BE2C (cell line): ENCODE measurements at regions not wholly inside any gene's neighbourhood (a gene's known extent, or its start where the extent isn't known, plus 50 kb on each side); places are given as distances from the start of the nearest gene placed in this dataset.

Source experiments
- DNase-seq: peaks from one replicate; pipeline ENCODE4 v3.0.0-alpha.2; 2020
- H3K27me3 ChIP-seq: fragments of 250-450 bp; sonication (Bioruptor Pico); 2 replicates; pipeline ENCODE4 v1.5.1; 2020; ENCODE audit warnings: mild to moderate bottlenecking
- H3K36me3 ChIP-seq: fragments of 250-450 bp; sonication (Bioruptor Pico); 2 replicates; pipeline ENCODE4 v1.5.1; 2020; ENCODE audit warnings: mild to moderate bottlenecking
- H3K4me1 ChIP-seq: fragments of 250-450 bp; sonication (Bioruptor Pico); 2 replicates; pipeline ENCODE4 v1.5.1; 2020
- H3K4me3 ChIP-seq: 2 replicates; pipeline ENCODE4 v1.5.1; 2011; ENCODE audit warnings: low read depth, low read length
- H3K9me3 ChIP-seq: fragments of 250-450 bp; sonication (Bioruptor Pico); 2 replicates; pipeline ENCODE4 v1.5.1; 2020
- CTCF ChIP-seq: IDR thresholded peaks from 2 replicates; pipeline ENCODE4 v1.5.1; 2012; ENCODE audit warnings: mild to moderate bottlenecking, low read depth, low read length

DNA sequence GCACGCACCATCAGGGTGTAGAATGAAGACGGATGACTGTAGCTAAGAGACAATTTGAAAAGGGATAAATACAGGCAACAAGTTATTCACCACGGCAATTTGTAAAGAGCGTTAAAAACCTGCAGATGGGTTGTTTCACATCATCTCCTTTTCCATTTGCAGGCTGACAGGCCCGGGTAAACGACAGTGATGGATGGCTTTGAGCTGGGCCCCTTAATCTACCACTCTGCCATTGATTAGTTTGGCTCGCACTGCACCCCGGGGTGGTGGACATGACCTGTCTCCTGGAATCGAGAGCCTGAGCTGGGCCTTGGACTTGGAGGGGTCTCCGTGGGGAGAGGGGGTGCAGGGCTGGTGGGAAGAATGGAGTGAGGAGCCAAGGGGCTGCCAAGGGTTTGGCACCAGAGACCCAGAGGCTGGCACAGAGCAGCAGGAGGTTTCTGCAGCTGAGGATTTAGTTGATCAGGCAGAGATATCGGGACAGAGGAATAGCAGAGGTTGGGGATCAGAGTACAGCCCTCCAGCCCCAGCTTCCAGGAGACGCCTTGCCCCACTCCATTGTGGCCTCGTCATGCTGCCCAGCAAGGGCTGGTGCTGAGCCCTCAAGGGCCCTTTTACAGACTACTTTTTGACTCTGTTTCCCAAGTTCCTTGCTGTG lies 110.6 kb upstream of the NECTIN1 start:
- Histone ChIP-seq H3K4me3 (no peak overlapping the region), H3K9me3 (no peaks in the 10 kb centered on the region), H3K27me3 (no peaks in the 10 kb centered on the region), H3K36me3 (no peaks in the 10 kb centered on the region), H3K4me1 (peaks cover 13% of the 10 kb centered on the region)
- no peak for DNase-seq
- no peak for TF ChIP-seq CTCF

DNA sequence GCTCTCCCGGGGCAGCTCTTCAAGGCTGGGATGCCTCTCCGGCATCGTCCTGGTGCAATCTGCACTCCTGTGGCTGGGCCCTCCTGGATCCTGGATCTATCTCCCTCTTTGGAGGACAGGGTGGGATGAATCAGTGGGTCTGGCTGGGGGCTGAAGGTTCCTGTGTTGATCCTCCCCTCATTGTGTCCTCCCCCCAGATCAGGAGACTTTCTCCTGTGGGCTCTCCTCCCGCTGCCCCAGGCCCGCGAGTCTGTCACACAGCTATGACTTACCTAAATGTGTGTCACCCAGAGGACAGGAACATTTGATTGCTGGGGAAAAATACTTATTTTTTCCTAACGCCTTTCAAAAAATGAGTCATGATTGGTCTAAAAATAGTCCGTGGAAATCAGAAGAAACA lies 106.8 kb upstream of the NECTIN1 start:
- peaks cover 23% of the 10 kb centered on the region for H3K4me1 ChIP-seq
- no peaks in the 10 kb centered on the region for H3K9me3 ChIP-seq
- no peak overlapping the region for H3K4me3 ChIP-seq
- no peaks in the 10 kb centered on the region for H3K27me3 ChIP-seq
- no peaks in the 10 kb centered on the region for H3K36me3 ChIP-seq
- TF ChIP-seq CTCF, result no peak
- no peak for DNase-seq

GRCh38 chr11:119832202-119832935 lies 103.4 kb upstream of the NECTIN1 start:
- H3K9me3 ChIP-seq, result no peaks in the 10 kb centered on the region
- H3K36me3 ChIP-seq, result no peaks in the 10 kb centered on the region
- no peaks in the 10 kb centered on the region for H3K27me3 ChIP-seq
- no peak for TF ChIP-seq CTCF
- peak; percentile 81 for DNase-seq
- H3K4me1 ChIP-seq, result peaks cover 24% of the 10 kb centered on the region
- H3K4me3 ChIP-seq, result peak overlapping the region; percentile 22; the same call in 1 of the 2 replicates

DNA sequence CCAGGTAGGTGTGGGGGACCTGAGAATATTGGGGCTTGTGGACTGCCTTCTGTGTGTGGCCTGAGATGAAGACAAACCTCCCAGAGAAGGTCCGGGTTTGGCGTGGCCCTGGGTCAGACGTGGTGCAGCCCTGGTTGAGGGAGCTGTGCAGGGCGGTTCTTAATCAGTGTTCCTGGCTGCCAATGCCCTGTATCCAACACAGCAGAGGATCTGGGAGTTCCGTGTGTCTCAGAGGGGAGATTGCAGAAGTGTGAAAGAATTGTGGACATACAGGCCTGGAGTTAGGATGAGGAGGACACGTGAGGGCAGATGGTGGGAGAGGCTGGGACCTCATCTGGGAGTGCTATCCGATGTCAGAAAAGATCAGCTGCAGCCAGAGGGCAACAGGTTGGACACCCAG lies 102.0 kb upstream of the NECTIN1 start:
- H3K36me3 ChIP-seq, result no peaks in the 10 kb centered on the region
- peaks cover 24% of the 10 kb centered on the region for H3K4me1 ChIP-seq
- no peaks in the 10 kb centered on the region for H3K9me3 ChIP-seq
- H3K4me3 ChIP-seq, result no peak overlapping the region
- TF ChIP-seq CTCF, result no peak
- no peak for DNase-seq
- no peaks in the 10 kb centered on the region for H3K27me3 ChIP-seq

DNA sequence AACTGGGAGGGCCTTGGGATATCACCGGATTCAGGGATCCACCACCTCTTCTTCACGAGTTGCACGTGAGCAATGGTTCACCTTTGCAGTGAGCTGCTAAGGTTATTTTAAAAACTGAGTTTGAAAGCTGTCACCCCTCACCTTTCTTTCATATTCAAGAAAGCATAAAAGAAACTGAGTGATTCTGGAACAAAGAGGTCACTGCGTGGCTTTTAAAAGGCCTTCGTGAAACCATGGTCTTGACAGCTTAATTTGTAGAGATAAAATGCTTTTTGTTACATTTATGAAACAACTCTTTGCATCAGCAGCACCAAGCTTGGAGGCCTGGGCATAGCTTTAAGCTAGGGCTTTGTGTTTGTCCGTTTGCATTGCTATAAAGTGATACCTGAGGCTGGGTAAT lies 101.4 kb upstream of the NECTIN1 start:
- Histone ChIP-seq H3K4me1 (peaks cover 24% of the 10 kb centered on the region), H3K9me3 (no peaks in the 10 kb centered on the region), H3K36me3 (no peaks in the 10 kb centered on the region), H3K27me3 (no peaks in the 10 kb centered on the region), H3K4me3 (no peak overlapping the region)
- TF ChIP-seq CTCF, result no peak
- DNase-seq, result no peak

- no peaks in the 10 kb centered on the region for H3K36me3 ChIP-seq
- DNase-seq, result peak; percentile 55
- H3K27me3 ChIP-seq, result no peaks in the 10 kb centered on the region
- TF ChIP-seq CTCF, result no peak
- no peaks in the 10 kb centered on the region for H3K9me3 ChIP-seq
- H3K4me1 ChIP-seq, result peaks cover 24% of the 10 kb centered on the region
- H3K4me3 ChIP-seq, result no peak overlapping the region
These were observed 100.4 kb upstream of the NECTIN1 start for GRCh38 chr11:119829402-119829801.
